Kidney (tissue), 13 donors: ENCODE measurements at regions not wholly inside any gene's neighbourhood (a gene's known extent, or its start where the extent isn't known, plus 50 kb on each side); places are given as distances from the start of the nearest gene placed in this dataset.

Experiments
- DNase-seq, 5 donors: peaks; one replicate each; pipeline ENCODE4 v3.0.0-alpha.2; 2013 to 2020
- FAIRE-seq: peaks from 2 replicates; lab custom pipeline; 2012; peaks lifted over from hg19 to GRCh38; lab: Jason Lieb, UNC
- H3K27ac ChIP-seq, 2 donors: one replicate each; pipeline ENCODE4 v1.7.0; 2013; ENCODE audit warnings: low read depth in 2 of 2, low read length in 2 of 2, inconsistent platforms in 1 of 2
- H3K27me3 ChIP-seq: one replicate; pipeline ENCODE4 v1.7.1; 2013; ENCODE audit warnings: low read length, inconsistent platforms; ENCODE audit not compliant: control insufficient read depth, insufficient read depth
- H3K36me3 ChIP-seq, 3 donors: one replicate each; pipeline versions ENCODE4 v1.7.0 to v1.7.1; 2013; ENCODE audit warnings: low read length in 3 of 3, control low read depth in 1 of 3, inconsistent platforms in 1 of 3; ENCODE audit not compliant: insufficient read depth in 3 of 3, control insufficient read depth in 2 of 3
- H3K4me1 ChIP-seq, 3 donors: one replicate each; pipeline versions ENCODE4 v1.7.0 to v1.7.1; 2013; ENCODE audit warnings: low read length in 3 of 3, inconsistent platforms in 1 of 3, low read depth in 1 of 3; ENCODE audit not compliant: control insufficient read depth in 2 of 3, insufficient read depth in 2 of 3
- H3K4me3 ChIP-seq, 3 donors: one replicate each; pipeline versions ENCODE4 v1.7.0 to v1.8.1; 2013; ENCODE audit warnings: low read length in 3 of 3, control low read depth in 1 of 3, inconsistent platforms in 1 of 3
- H3K9ac ChIP-seq, 3 donors: one replicate each; pipeline versions ENCODE4 v1.7.0 to v1.7.1; 2013; ENCODE audit warnings: low read length in 3 of 3, control low read depth in 1 of 3, inconsistent platforms in 1 of 3
- H3K9me3 ChIP-seq, 3 donors: one replicate each; pipeline versions ENCODE4 v1.7.0 to v1.7.1; 2013; ENCODE audit warnings: low read length in 3 of 3, control low read depth in 1 of 3, inconsistent platforms in 1 of 3; ENCODE audit not compliant: control insufficient read depth in 2 of 3, insufficient read depth in 1 of 3
- intact Hi-C: fragments of 100-400 bp; cut with DNase I; formaldehyde crosslinking; loops from one replicate; pipeline ENCODE4 v1.11.1; 2022
- TF ChIP-seq, protein P1 (sequence below): IDR thresholded peaks from 3 replicates; pipeline ENCODE4 v1.5.1; 2012; ENCODE audit warnings: mild to moderate bottlenecking, moderate library complexity, borderline replicate concordance; ENCODE audit not compliant: insufficient read depth; ENCODE audit errors: extremely low read depth
- donor health status: control.
- donor health status: control.
- donor health status: control.
- donor health status: control.
- donor health status: control.
- donor health status: DM: yes; HTN: yes; CAD: no.
- donor health status: Normal renal cell carcinoma (clear cell type).

DNA sequence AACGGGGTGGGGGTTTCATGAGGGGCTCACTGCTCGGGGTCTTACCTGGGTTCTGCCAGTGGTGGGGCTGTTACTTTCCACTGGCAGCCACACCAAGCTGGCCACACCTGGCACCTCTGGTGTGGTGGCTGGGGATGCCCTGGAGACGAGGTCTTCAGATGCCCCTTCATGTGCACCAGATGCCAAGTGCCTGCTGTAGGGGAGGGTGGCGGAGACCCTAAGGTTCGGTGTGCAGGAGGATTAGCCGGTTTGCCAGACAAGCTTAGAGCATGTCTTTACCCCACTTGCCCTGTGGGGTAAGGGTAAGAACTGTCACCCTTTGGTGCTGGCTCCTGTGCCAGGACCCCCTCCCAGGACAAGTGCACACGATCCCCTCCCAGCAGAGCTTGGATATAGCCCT is 188.3 kb downstream of the TJP1 start:
- TF ChIP-seq, protein P1, sequence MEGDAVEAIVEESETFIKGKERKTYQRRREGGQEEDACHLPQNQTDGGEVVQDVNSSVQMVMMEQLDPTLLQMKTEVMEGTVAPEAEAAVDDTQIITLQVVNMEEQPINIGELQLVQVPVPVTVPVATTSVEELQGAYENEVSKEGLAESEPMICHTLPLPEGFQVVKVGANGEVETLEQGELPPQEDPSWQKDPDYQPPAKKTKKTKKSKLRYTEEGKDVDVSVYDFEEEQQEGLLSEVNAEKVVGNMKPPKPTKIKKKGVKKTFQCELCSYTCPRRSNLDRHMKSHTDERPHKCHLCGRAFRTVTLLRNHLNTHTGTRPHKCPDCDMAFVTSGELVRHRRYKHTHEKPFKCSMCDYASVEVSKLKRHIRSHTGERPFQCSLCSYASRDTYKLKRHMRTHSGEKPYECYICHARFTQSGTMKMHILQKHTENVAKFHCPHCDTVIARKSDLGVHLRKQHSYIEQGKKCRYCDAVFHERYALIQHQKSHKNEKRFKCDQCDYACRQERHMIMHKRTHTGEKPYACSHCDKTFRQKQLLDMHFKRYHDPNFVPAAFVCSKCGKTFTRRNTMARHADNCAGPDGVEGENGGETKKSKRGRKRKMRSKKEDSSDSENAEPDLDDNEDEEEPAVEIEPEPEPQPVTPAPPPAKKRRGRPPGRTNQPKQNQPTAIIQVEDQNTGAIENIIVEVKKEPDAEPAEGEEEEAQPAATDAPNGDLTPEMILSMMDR, result no peak
- intact Hi-C loops, result no loop called here
- no peak for DNase-seq
- Histone ChIP-seq H3K9ac (no peak overlapping the region), H3K27me3 (no peaks in the 10 kb centered on the region), H3K27ac (no peak overlapping the region), H3K4me1 (no peaks in the 10 kb centered on the region), H3K4me3 (no peak overlapping the region), H3K36me3 (no peaks in the 10 kb centered on the region), H3K9me3 (no peaks in the 10 kb centered on the region)
- FAIRE-seq, result no peak

DNA sequence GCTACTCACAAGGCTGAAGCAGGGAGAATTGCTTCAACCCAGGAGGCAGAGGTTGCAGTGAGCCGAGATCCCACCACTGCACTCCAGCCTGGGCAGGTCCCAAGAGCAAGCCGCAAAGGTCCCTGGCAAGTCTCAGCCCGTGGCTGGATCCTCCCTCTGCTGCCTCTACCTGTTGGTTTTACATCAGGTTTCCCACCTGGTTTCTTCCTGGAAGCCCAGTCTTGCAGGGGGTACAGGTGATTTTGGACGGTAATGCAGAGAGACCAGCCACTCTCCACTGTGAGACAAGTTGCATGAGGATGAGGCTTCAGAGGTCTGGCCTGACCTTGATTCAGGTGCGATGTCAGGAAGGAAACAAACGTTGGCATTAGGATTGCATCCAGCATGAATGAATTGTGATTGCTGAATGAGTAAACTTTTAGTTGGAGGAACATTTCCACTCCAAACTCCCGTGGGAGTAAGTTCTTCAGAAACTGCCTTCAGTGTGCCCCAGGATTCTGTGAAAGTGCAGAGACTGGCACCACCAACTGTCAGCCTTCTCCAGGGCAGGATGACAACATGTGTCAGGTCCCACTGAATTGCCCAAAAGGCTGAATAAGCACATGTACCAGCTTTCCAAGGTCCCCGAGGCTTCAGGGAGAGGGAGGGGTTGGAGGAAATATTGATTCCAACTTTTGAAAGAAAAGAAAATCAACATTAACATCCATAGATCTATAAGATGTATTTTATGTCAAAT is 189.4 kb downstream of the TJP1 start:
- TF ChIP-seq, protein P1, result no peak
- no peaks in the 10 kb centered on the region for H3K4me1 ChIP-seq
- H3K9me3 ChIP-seq, result no peaks in the 10 kb centered on the region

DNA sequence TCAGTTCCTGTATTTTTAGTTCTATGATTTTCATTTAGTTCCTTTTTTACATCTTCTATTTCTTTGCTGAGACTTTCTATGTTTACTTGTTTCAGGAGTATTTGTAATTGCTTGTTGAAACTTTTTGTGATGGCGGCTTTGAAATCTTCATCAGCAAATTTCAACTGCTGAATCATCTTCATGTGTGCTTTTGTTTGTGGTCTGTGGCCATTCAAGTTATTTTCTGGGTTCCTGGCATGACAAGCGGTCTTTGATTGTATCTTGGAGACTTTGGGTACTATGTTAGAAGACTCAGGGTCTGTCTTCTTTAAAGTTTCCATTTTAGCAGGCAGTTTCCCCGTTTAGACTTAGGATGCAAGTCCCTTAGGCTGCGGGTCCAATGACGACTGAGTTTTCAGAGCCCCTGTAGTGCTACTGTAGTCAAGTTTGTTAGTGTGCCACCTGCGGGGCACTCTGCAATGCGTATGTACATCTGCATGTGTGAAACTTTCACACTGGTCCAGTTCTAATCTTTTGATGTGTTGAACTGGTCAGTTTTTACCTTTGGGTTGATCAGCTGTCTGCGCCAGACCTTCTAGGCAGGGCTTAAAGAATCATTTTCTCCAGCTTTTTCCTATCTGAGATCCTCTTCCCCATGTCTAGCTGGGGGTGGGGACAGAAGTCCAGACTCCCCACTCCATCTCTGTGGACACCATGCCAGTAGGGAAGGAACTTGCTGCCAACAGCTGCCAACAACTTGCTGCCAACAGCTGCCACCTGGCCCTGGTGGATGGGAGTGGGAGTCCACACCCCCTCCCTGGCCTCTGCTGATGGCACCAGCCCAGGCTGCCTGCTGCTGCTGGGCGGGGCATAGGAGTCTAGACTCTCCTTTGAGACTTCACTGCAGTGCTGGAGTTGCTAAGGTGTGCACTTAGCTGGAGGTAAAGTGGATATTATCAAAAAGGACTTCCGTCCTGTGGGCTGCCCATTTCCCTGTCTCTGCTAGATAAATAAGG is 190.9 kb downstream of the TJP1 start:
- H3K9ac ChIP-seq, result no peak overlapping the region

More for the DNA sequence above, 189.4 kb downstream of the TJP1 start:
- Histone ChIP-seq H3K27ac (no peak overlapping the region), H3K9ac (no peak overlapping the region), H3K27me3 (no peaks in the 10 kb centered on the region), H3K4me3 (no peak overlapping the region), H3K36me3 (no peaks in the 10 kb centered on the region)
- DNase-seq (no peak), FAIRE-seq (no peak)
- intact Hi-C loops, result no loop called here

More for the DNA sequence above, 190.9 kb downstream of the TJP1 start:
- Histone ChIP-seq H3K27ac (no peak overlapping the region), H3K4me3 (no peak overlapping the region), H3K36me3 (no peaks in the 10 kb centered on the region), H3K27me3 (no peaks in the 10 kb centered on the region), H3K4me1 (no peaks in the 10 kb centered on the region), H3K9me3 (no peaks in the 10 kb centered on the region)
- FAIRE-seq, result no peak
- intact Hi-C loops, result no loop called here
- TF ChIP-seq, protein P1, result no peak
- no peak for DNase-seq
